ENCODE measurements at regions not wholly inside any gene's neighbourhood (a gene's known extent, or its start where the extent isn't known, plus 50 kb on each side); places are given as distances from the start of the nearest gene placed in this dataset.

- TF ChIP-seq SIN3A (IDR thresholded peaks at IDR 0.05; ENCODE audit: low read depth) (no peak), EZH2 (IDR thresholded peaks at IDR 0.05) (no peak), YY1 (IDR thresholded peaks at IDR 0.05; ENCODE audit: extremely low read depth, insufficient replicate concordance, low read depth, low read length) (no peak)
Measured at GRCh38 chr6:9168669-9169068, 733.3 kb upstream of the SLC35B3 start.
